ENCODE measurements at regions not wholly inside any gene's neighbourhood (a gene's known extent, or its start where the extent isn't known, plus 50 kb on each side); places are given as distances from the start of the nearest gene placed in this dataset.

- H3K79me2 ChIP-seq (ENCODE audit: insufficient read depth, low read length): no peaks in the 10 kb centered on the region
- H3K9me3 ChIP-seq (ENCODE audit: insufficient read depth, low read depth, low read length): no peaks in the 10 kb centered on the region
- no peaks in the 10 kb centered on the region for H3K9me2 ChIP-seq (replicated peaks; ENCODE audit: low read depth, low read length)
- no peak overlapping the region for H3K4me2 ChIP-seq (ENCODE audit: low read depth, low read length, poor library complexity, severe bottlenecking)
- H3K4me1 ChIP-seq (ENCODE audit: insufficient read depth, low read length, poor library complexity, severe bottlenecking): no peaks in the 10 kb centered on the region
- H3K9ac ChIP-seq (ENCODE audit: low read depth, low read length, poor library complexity, severe bottlenecking): no peak overlapping the region
- H2AFZ ChIP-seq (ENCODE audit: low read length): no peak overlapping the region
- no peak overlapping the region for H3K4me3 ChIP-seq (ENCODE audit: low read length, poor library complexity, severe bottlenecking)
- TF ChIP-seq EZH2phosphoT487 (IDR thresholded peaks at IDR 0.05; ENCODE audit: borderline replicate concordance): no peak
- no peaks in the 10 kb centered on the region for H3F3A ChIP-seq (ENCODE audit: low read depth)
- no peaks in the 10 kb centered on the region for H3K36me3 ChIP-seq (ENCODE audit: insufficient read depth, low read length)
- no peaks in the 10 kb centered on the region for H4K20me1 ChIP-seq (ENCODE audit: insufficient read depth, low read length, poor library complexity, severe bottlenecking)
- H3K27me3 ChIP-seq (ENCODE audit: insufficient read depth, low read length, poor library complexity, severe bottlenecking): no peaks in the 10 kb centered on the region
Measured at GRCh38 chr2:150417278-150417677, 70.2 kb downstream of the RND3 start.

GRCh38 chr2:150415022-150415421 is 72.4 kb downstream of the RND3 start:
- Histone ChIP-seq H3K36me3 (ENCODE audit: insufficient read depth, low read length) (no peaks in the 10 kb centered on the region), H3K9me2 (replicated peaks; ENCODE audit: low read depth, low read length) (no peaks in the 10 kb centered on the region), H3K79me2 (ENCODE audit: insufficient read depth, low read length) (no peaks in the 10 kb centered on the region), H3K4me1 (ENCODE audit: insufficient read depth, low read length, poor library complexity, severe bottlenecking) (no peaks in the 10 kb centered on the region), H2AFZ (ENCODE audit: low read length) (no peak overlapping the region), H3K9me3 (ENCODE audit: insufficient read depth, low read depth, low read length) (no peaks in the 10 kb centered on the region), H4K20me1 (ENCODE audit: insufficient read depth, low read length, poor library complexity, severe bottlenecking) (no peaks in the 10 kb centered on the region), H3K27me3 (ENCODE audit: insufficient read depth, low read length, poor library complexity, severe bottlenecking) (no peaks in the 10 kb centered on the region), H3K4me3 (ENCODE audit: low read length, poor library complexity, severe bottlenecking) (no peak overlapping the region), H3K9ac (ENCODE audit: low read depth, low read length, poor library complexity, severe bottlenecking) (no peak overlapping the region), H3F3A (ENCODE audit: low read depth) (no peaks in the 10 kb centered on the region), H3K4me2 (ENCODE audit: low read depth, low read length, poor library complexity, severe bottlenecking) (no peak overlapping the region)
- TF ChIP-seq CTCF (conservative IDR thresholded peaks at IDR 0.05; ENCODE audit: low read length): no peak
- no peak for TF ChIP-seq EZH2phosphoT487 (IDR thresholded peaks at IDR 0.05; ENCODE audit: borderline replicate concordance)

- Histone ChIP-seq H3F3A (ENCODE audit: low read depth) (no peaks in the 10 kb centered on the region), H2AFZ (ENCODE audit: low read length) (no peak overlapping the region), H3K79me2 (ENCODE audit: insufficient read depth, low read length) (no peaks in the 10 kb centered on the region), H3K4me2 (ENCODE audit: low read depth, low read length, poor library complexity, severe bottlenecking) (no peak overlapping the region), H4K20me1 (ENCODE audit: insufficient read depth, low read length, poor library complexity, severe bottlenecking) (no peaks in the 10 kb centered on the region), H3K27me3 (ENCODE audit: insufficient read depth, low read length, poor library complexity, severe bottlenecking) (no peaks in the 10 kb centered on the region), H3K9ac (ENCODE audit: low read depth, low read length, poor library complexity, severe bottlenecking) (no peak overlapping the region), H3K9me2 (replicated peaks; ENCODE audit: low read depth, low read length) (no peaks in the 10 kb centered on the region), H3K9me3 (ENCODE audit: insufficient read depth, low read depth, low read length) (no peaks in the 10 kb centered on the region), H3K36me3 (ENCODE audit: insufficient read depth, low read length) (no peaks in the 10 kb centered on the region), H3K4me3 (ENCODE audit: low read length, poor library complexity, severe bottlenecking) (no peak overlapping the region), H3K4me1 (ENCODE audit: insufficient read depth, low read length, poor library complexity, severe bottlenecking) (no peaks in the 10 kb centered on the region)
- TF ChIP-seq CTCF (conservative IDR thresholded peaks at IDR 0.05; ENCODE audit: low read length) (no peak), EZH2phosphoT487 (IDR thresholded peaks at IDR 0.05; ENCODE audit: borderline replicate concordance) (no peak)
Measured at GRCh38 chr2:150413910-150414309, 73.6 kb downstream of the RND3 start.

GRCh38 chr2:150413366-150413765 is 74.1 kb downstream of the RND3 start:
- no peaks in the 10 kb centered on the region for H3K9me2 ChIP-seq (replicated peaks; ENCODE audit: low read depth, low read length)
- H2AFZ ChIP-seq (ENCODE audit: low read length): no peak overlapping the region
- TF ChIP-seq EZH2phosphoT487 (IDR thresholded peaks at IDR 0.05; ENCODE audit: borderline replicate concordance): no peak
- no peak for TF ChIP-seq CTCF (conservative IDR thresholded peaks at IDR 0.05; ENCODE audit: low read length)

More at GRCh38 chr2:150413366-150413765, 74.1 kb downstream of the RND3 start:
- no peaks in the 10 kb centered on the region for H3K36me3 ChIP-seq (ENCODE audit: insufficient read depth, low read length)
- H4K20me1 ChIP-seq (ENCODE audit: insufficient read depth, low read length, poor library complexity, severe bottlenecking): no peaks in the 10 kb centered on the region
- H3K9ac ChIP-seq (ENCODE audit: low read depth, low read length, poor library complexity, severe bottlenecking): no peak overlapping the region
- H3K9me3 ChIP-seq (ENCODE audit: insufficient read depth, low read depth, low read length): no peaks in the 10 kb centered on the region
- H3K79me2 ChIP-seq (ENCODE audit: insufficient read depth, low read length): no peaks in the 10 kb centered on the region
- no peak overlapping the region for H3K4me2 ChIP-seq (ENCODE audit: low read depth, low read length, poor library complexity, severe bottlenecking)
- no peaks in the 10 kb centered on the region for H3F3A ChIP-seq (ENCODE audit: low read depth)
- H3K4me3 ChIP-seq (ENCODE audit: low read length, poor library complexity, severe bottlenecking): no peak overlapping the region
- no peaks in the 10 kb centered on the region for H3K27me3 ChIP-seq (ENCODE audit: insufficient read depth, low read length, poor library complexity, severe bottlenecking)
- H3K4me1 ChIP-seq (ENCODE audit: insufficient read depth, low read length, poor library complexity, severe bottlenecking): no peaks in the 10 kb centered on the region

Measured in Loucy (cell line).